ENCODE measurements at regions not wholly inside any gene's neighbourhood (a gene's known extent, or its start where the extent isn't known, plus 50 kb on each side); places are given as distances from the start of the nearest gene placed in this dataset.

- no peak for TF ChIP-seq CTCF (IDR thresholded peaks at IDR 0.05; ENCODE audit: insufficient read depth, missing control alignments)
- FAIRE-seq (no peak), DNase-seq (ENCODE audit: insufficient read length, low spot score) (no peak)
Measured at GRCh38 chr9:20083390-20083789, 294.6 kb upstream of the SLC24A2 start.

GRCh38 chr9:20082831-20083230, 294.0 kb upstream of the SLC24A2 start:
- FAIRE-seq: no peak
- DNase-seq (ENCODE audit: insufficient read length, low spot score): no peak
- TF ChIP-seq CTCF (IDR thresholded peaks at IDR 0.05; ENCODE audit: insufficient read depth, missing control alignments): no peak

- FAIRE-seq: no peak
- no peak for TF ChIP-seq CTCF (IDR thresholded peaks at IDR 0.05; ENCODE audit: insufficient read depth, missing control alignments)
- DNase-seq (ENCODE audit: insufficient read length, low spot score): no peak
Measured at GRCh38 chr9:20082406-20082805, 293.6 kb upstream of the SLC24A2 start.

- DNase-seq (ENCODE audit: insufficient read length, low spot score) (no peak), FAIRE-seq (no peak)
- no peak for TF ChIP-seq CTCF (IDR thresholded peaks at IDR 0.05; ENCODE audit: insufficient read depth, missing control alignments)
Measured at GRCh38 chr9:20078246-20078645, 289.4 kb upstream of the SLC24A2 start.

- FAIRE-seq: peak; percentile 35
- no peak for DNase-seq (ENCODE audit: insufficient read length, low spot score)
- TF ChIP-seq CTCF (IDR thresholded peaks at IDR 0.05; ENCODE audit: insufficient read depth, missing control alignments): no peak
Measured at GRCh38 chr9:20074291-20074690, 285.5 kb upstream of the SLC24A2 start.

GRCh38 chr9:20070336-20070735, 281.5 kb upstream of the SLC24A2 start:
- DNase-seq (ENCODE audit: insufficient read length, low spot score) (no peak), FAIRE-seq (no peak)
- TF ChIP-seq CTCF (IDR thresholded peaks at IDR 0.05; ENCODE audit: insufficient read depth, missing control alignments): no peak

GRCh38 chr9:20065796-20066700, 277.2 kb upstream of the SLC24A2 start:
- DNase-seq (ENCODE audit: insufficient read length, low spot score) (no peak), FAIRE-seq (no peak)
- TF ChIP-seq CTCF (IDR thresholded peaks at IDR 0.05; ENCODE audit: insufficient read depth, missing control alignments): no peak

All from D721Med (cell line).